HG02642 (cell line): ENCODE measurements at regions not wholly inside any gene's neighbourhood (a gene's known extent, or its start where the extent isn't known, plus 50 kb on each side); places are given as distances from the start of the nearest gene placed in this dataset.
"Not testable (repeated sequence)": the region's sequence is repeated elsewhere in the genome, so short reads cannot be mapped to it uniquely, and the experiment has no call there.

Source experiments
- ATAC-seq: cut with Tn5 transposase; IDR thresholded peaks from one replicate; pipeline ENCODE4 v1.9.1; 2021; ENCODE audit warnings: mild to moderate bottlenecking; ENCODE audit not compliant: unreplicated experiment, poor library complexity

DNA sequence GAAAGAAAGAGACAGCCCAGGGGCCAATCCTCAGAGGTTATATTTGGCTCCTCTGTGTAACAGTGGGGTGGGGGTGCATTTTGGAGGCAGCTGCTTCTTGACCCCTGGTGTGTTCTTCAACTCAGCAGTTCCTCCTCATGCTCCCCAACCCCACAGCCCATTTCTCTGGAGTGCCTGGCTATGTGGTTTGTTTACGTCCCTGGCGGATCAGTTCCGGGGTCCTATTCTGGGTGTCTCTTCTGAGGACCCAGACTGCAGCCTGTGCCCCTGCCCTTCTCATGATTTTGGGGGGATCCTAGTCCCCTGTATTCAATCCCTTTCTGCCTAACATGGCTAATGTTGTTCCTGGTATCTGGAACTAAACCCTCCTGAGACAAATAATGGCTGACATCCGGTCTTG lies 70.5 kb upstream of the SULF2 start:
- no peak for ATAC-seq

DNA sequence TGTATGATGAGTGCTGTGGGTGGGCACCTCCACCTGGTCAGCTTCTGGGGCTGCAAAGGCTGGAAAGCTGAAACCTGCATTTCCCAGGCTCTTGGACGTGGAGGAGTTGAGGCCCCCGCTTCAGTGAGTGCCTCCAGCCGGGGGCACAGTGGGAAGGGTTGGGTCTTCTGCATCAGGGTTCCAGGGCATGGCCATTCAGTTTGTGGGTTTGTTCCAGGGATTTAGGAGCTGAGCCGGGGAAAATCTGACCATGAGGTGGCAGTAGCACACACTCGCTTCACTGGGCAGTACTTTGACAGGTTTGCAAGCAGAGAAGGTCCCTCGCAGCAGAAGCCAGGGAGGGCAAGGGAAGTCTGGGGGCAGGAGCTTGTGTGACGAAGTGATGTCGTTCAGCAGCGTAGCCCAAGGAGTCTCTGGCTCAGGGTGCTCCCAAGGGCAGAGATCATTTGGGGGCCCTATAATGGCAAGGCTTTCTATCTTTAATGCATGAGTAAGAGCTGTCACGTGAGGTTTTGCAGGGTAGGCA lies 69.5 kb upstream of the SULF2 start:
- no peak for ATAC-seq

DNA sequence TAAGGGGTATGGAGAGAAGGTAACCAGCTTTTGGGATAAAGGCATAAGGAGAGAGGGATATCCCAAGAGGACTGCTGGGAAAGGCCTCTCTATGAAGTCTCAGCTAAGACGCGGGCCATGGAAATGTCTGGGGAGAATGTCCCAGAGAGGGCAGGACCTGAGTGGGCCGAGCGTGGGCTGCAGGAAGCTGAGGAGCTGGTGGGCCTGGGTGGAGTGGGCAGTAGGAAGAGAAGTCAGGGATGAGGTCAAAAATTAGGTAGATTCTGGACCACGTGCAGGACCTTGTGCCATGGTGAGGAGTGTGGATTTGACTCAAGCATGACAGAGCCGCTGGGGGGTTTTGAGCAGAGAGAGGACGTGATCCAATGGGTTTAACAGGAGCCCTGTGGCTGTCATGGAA lies 66.5 kb upstream of the SULF2 start:
- ATAC-seq = no peak

DNA sequence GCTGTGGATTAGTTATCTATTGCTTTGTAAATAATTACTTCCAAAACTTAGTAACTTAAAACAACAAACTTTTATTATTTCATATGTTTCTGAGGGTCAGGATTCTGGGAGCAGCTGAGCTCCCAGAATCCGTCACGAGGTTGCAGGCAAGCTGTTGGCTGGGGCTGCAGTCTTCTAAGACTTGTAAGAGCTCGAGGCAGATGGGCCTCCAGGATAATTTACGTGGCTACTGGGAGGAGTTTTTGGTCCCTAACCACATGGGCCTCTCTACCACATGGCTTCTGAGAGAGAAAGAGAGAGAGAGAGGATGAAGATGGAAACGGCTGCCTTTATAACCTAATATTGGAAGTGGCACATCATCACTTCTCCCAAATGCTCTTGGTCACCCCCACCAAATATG lies 64.9 kb upstream of the SULF2 start:
- ATAC-seq = no peak

DNA sequence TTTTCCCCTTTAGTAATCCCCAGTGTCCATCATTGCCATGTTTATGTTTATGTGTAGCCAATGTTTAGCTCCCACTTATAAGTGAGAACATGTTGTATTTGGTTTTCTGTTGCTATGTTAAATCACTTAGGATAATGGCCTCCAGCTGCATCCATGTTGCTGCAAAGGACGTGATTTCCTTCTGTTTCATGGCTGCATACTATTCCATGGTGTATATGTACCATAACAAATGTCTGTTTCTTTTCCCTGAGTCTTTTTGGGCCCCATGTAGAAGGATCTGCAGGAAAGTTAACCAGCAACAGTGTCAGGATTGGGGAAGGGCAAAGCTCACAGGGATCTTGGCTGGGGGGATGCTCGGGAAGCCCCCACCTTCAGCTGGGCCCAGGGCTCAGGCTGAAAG lies 64.3 kb upstream of the SULF2 start:
- no peak for ATAC-seq

DNA sequence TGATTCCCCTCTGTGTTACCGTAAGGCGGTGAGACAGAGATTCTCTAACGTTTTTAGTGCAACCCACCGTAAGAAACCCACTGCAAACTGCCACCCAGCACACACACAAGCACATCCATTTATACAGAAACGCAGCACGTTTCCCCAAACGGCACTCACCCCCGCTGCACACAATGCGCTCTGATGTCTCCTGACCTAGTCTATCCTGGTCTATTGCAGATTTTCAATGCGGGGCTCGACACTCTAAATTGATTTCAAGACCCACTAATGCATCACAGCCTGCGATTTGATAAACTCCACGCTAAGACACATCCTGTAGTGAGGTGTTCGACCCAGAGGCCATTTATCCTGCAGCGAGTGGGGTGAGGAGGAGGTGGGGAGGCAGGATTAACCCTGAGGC lies 63.7 kb upstream of the SULF2 start:
- ATAC-seq = no peak

DNA sequence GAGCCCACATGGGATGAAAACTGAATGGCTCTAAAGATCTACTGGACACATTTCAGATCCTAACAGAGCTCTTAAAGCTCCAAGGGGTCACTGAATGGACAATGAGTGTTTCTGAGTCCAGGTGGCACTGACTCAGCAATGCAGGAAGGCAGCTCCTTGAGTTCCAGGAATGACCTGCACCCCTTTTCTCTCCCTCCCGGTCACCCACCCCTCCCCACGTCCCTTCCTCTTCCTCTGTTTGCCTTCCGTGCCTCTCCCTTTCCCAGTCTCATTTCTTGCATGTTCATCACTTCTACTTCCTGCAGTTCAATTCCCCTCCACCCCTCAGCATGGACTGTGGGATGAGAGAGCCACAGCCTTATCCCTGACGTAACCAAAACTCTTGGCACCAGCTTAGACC lies 63.3 kb upstream of the SULF2 start:
- not testable (repeated sequence) for ATAC-seq

DNA sequence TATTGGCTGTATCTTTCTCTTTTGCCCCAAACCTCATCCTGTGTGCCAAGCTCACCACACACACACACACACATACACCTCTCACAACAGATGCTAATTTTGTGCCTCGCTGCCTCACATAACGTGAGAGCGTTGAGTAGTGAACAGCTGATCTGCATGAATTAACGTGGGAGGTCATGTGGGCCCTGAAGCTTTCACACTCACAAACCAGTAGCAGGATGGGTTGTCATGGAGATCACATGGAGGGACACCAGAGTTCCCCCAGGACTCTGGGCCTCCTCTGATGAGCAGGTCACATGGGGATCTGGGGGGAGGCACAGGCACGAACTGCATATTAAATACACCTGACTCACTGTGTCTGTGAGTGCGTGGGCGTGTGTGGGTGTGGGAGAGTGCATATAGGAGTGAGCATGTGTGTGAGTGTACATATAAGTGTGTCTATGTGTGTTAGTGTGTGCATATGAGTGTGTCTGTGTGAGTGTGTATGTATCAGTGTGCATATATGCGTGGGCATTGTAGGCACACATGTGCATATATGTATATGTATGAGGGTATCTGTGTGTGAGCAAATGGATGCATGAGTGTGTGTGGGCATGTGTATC lies 62.7 kb upstream of the SULF2 start:
- ATAC-seq = no peak

DNA sequence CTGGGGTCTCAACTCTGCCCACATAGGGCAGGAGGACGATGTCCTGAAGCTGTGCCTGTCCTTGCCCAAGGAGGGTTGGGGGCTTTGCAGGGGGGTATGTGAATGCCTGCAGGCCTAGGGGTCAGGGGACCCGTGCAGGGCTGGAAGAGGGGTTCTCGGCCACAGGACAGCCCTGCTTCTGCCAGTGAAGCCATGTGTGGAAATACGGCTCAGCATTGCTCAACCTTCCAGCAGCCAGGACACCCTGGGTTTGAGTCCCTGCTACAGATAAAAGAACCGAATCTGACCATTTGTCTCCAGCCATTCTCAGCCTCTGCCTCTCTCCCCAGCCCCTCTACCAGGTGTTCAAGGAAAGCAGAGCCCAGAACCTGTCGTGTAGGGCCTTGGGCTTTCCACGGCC lies 61.9 kb upstream of the SULF2 start:
- ATAC-seq = not testable (repeated sequence)

DNA sequence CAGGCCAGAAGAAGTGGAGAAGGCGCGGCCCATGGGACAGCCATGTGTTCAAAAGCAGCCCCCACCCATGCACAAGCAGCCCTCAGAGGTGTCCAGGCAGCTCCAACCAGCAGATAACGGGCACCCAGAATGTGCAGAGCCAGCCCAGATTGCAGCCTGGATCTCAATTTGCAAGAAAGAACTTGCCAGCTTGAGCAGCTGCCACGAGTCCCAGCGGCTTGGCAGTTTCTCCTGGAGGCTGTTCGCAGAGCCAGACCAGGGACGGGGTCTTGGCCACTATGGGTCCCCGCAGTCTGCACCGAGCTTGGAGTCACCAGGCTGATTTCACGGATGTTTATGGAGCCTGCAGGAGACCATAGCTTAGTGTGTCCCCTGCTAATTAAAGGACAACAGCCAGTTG lies 61.4 kb upstream of the SULF2 start:
- ATAC-seq = not testable (repeated sequence)

DNA sequence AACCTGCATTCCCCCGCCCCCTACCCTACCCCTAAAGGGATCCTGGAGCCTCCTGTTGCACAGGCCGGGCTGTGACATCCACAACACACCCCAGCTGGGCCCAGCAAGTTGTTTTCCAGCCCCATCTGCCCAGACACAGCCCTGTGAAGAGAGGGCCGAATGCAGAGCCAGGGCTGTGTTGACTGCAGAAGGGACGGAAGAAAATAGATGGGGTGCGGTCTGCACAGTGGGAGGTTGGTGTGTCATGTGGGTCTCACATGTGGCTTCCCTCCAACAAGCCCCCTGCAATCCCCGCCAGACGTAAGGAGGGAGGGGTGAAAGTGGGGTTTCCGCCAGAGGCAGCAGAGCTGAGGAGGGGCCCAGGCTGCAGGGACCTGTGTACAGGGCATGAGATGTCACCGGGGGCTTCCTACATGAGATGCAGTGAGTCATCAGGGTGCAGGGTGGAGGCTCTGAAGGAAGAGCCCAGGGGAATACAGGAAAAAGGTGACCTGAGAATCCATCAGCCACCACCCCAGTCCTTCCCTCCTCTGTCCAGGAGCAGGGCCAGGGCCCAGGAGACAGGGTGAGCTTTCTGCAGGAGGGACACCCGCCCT lies 60.2 kb upstream of the SULF2 start:
- ATAC-seq = not testable (repeated sequence)

DNA sequence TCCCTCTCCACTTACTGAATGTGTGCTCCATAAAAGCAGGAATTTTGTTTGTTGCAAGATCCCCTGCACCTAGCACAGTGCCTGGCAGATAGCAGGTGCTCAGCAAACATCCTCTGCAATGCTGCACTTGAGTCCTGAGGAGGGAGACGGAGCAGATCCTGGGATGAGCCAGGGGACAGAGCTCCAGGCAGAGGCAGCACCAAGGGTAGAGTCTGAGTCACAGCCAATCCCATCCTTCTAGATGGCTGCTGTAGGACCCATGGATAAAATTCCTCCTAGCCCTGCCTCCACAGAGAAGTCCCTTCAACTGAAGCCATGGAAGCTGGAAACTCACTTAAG lies 59.3 kb upstream of the SULF2 start:
- ATAC-seq = not testable (repeated sequence)

DNA sequence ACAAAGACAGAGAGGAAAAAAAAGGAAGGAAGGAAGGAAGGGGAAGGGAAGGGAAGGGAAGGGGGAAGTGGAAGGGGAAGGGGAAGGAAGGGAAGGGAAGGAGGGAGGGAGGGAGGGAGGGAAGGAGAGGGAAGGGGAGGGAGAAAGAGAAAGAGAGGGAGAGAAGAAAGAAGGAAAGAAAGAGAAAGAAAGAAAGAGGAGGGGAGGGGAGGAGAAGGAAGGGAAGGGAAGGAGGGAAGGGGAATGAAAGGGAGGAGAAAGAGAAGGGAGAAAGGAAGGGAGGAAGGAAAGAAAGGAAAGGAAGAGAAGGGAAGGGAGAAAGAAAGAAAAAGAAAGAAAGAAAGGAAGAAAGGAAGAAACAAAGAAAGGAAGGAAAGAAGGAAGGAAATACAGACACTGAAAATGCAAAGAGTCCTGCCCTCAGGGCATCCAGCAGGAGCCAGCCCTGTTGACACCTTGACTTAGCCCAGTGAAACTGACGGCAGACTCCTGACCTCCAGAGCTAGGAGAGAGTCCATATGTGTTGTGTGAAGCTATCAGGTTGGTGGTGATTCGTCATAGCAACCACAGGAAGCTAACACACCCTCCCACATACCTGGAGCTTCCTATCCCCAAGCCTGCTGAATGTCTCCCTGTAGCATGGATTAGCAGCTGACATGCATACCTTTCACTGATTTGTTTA lies 58.7 kb upstream of the SULF2 start:
- ATAC-seq = no peak

DNA sequence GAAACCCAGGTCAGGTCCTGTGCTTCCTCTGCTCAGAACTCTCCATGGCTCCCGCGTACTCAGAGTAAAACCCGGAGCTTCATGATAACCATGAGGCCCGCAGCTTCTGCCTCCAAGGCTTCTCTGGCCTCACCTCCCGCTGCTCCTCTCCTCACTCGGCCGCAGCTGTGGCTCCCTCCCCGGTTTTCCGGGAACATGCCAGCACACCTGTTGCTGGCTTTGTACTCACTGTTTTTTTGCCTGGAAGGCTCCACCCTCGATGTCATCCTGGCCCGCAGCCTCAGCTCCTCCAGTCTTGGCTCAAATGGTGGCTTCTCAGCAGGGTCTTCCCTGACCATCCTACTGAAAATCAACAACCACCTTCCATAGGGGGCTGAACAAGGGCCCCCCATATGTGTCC lies 57.7 kb upstream of the SULF2 start:
- not testable (repeated sequence) for ATAC-seq

DNA sequence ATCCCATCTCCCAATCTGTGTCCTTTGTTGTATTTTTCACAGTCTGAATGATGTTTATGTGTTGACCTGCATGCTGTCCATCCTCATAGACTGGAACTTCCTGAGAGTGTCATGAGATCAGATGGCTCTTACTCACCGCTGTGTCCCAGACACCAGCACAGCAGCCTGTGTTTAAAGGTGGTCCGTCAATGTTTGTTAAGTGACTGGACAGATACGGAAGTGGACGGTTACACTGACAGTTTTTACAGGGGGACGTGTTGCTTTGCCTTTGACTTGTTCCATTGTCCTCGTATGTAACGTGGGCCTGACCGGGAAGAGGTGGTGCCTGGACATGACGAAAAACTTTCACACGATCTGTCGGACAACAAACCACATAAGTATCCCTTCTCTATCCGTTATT lies 56.7 kb upstream of the SULF2 start:
- not testable (repeated sequence) for ATAC-seq

DNA sequence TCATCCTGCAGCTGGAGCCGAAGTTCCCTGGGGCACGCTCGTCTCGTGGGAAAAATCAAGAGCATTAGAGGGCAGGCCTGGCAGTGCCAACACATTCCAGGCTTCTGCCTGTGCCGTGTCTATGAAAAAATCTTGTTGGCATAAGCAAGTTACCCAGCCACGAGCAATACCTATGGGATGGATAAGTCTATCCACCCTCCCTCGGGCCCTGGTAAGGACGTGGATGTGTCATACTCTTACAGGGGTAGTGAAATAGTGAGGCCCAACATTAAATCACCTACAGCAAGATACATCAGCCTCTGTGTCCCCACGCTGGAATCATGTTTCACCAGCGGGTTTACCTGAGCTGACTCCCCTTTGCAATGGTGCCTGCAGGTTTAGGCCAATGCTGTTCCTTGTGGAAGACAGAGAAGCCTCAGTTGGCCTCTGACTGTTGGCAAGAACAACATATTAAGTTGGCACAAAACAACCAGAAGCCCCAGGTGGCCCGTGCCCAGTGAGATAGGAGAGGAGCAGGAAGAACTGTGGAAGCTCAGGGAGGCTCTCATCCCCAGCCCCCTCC lies 51.1 kb upstream of the SULF2 start:
- ATAC-seq = not testable (repeated sequence)
